Gastrocnemius medialis (tissue), 4 donors: ENCODE measurements at regions not wholly inside any gene's neighbourhood (a gene's known extent, or its start where the extent isn't known, plus 50 kb on each side); places are given as distances from the start of the nearest gene placed in this dataset.

ENCODE experiments used
- ATAC-seq, 2 donors: fragments of 150-250 bp; one replicate each; pipeline ENCODE4 v1.9.1; 2016
- DNase-seq, 2 donors: peaks; one replicate each; pipeline ENCODE4 v3.0.0-alpha.2; 2019
- H3K27ac ChIP-seq, 4 donors: fragments of 200-600 bp; sonication (generic); 1 replicate in 1 of 4; 2 replicates in 3 of 4; pipeline ENCODE4 v1.5.1; 2016 to 2018; ENCODE audit warnings: mild to moderate bottlenecking in 2 of 4, moderate library complexity in 1 of 4
- H3K27me3 ChIP-seq, 3 donors: fragments of 200-600 bp; sonication (generic) in 2 of 3; 1 replicate in 1 of 3; 2 replicates in 2 of 3; pipeline versions ENCODE4 v1.5.1 to v1.6.0; 2016 to 2019; ENCODE audit warnings: mild to moderate bottlenecking in 1 of 3, moderate library complexity in 1 of 3
- H3K36me3 ChIP-seq, 2 donors: fragments of 200-600 bp; sonication (generic) in 1 of 2; one replicate each; pipeline ENCODE4 v1.5.1; 2017 to 2018
- H3K4me1 ChIP-seq, 2 donors: fragments of 200-600 bp; sonication (generic) in 1 of 2; one replicate each; pipeline ENCODE4 v1.5.1; 2016 to 2017; ENCODE audit warnings: mild to moderate bottlenecking in 2 of 2
- H3K4me3 ChIP-seq, 4 donors: fragments of 200-600 bp; sonication (generic) in 3 of 4; 1 replicate in 1 of 4; 2 replicates in 3 of 4; pipeline ENCODE4 v1.5.1; 2016 to 2019; ENCODE audit warnings: mild to moderate bottlenecking in 2 of 4
- H3K9me3 ChIP-seq, 3 donors: fragments of 200-600 bp; sonication (generic) in 2 of 3; 1 replicate in 1 of 3; 2 replicates in 2 of 3; pipeline ENCODE4 v1.5.1; 2016 to 2019
- POLR2A ChIP-seq, 2 donors: fragments of 450-650 bp; IDR thresholded peaks; one replicate each; pipeline ENCODE4 v1.6.1; 2017; ENCODE audit warnings: antibody characterized with exemption in 2 of 2, mild to moderate bottlenecking in 2 of 2, moderate library complexity in 2 of 2
- in situ Hi-C, 4 donors: fragments of 200-750 bp; cut with MboI; loops; one replicate each; pipeline versions ENCODE4 v1.15.0 to v1.8.0; 2017; ENCODE audit warnings: low sequenced_read_pairs in 4 of 4
- intact Hi-C: fragments of 100-400 bp; cut with DNase I; formaldehyde crosslinking; loops from one replicate; pipeline ENCODE4 v1.15.1; 2023; ENCODE audit warnings: low total_unique reads
- TF ChIP-seq, protein P1 (sequence below), 5 experiments: fragments of 450-650 bp in 3 of 5; fragments of 200-600 bp in 2 of 5; sonication (generic) in 2 of 5; IDR thresholded peaks in 4 of 5; conservative IDR thresholded peaks in 1 of 5; 1 replicate in 4 of 5; 2 replicates in 1 of 5; pipeline ENCODE4 v1.5.1; 2016 to 2019; ENCODE audit warnings: antibody characterized with exemption in 5 of 5, mild to moderate bottlenecking in 3 of 5, moderate library complexity in 3 of 5

- Histone ChIP-seq H3K36me3 (no peaks in the 10 kb centered on the region), H3K4me1 (peaks cover 0 to 3% of the 10 kb centered on the region in 2 donors), H3K27ac (no peak overlapping the region), H3K4me3 (no peak overlapping the region), H3K9me3 (no peaks in the 10 kb centered on the region), H3K27me3 (no peaks in the 10 kb centered on the region)
- TF ChIP-seq, protein P1, sequence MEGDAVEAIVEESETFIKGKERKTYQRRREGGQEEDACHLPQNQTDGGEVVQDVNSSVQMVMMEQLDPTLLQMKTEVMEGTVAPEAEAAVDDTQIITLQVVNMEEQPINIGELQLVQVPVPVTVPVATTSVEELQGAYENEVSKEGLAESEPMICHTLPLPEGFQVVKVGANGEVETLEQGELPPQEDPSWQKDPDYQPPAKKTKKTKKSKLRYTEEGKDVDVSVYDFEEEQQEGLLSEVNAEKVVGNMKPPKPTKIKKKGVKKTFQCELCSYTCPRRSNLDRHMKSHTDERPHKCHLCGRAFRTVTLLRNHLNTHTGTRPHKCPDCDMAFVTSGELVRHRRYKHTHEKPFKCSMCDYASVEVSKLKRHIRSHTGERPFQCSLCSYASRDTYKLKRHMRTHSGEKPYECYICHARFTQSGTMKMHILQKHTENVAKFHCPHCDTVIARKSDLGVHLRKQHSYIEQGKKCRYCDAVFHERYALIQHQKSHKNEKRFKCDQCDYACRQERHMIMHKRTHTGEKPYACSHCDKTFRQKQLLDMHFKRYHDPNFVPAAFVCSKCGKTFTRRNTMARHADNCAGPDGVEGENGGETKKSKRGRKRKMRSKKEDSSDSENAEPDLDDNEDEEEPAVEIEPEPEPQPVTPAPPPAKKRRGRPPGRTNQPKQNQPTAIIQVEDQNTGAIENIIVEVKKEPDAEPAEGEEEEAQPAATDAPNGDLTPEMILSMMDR (IDR thresholded peaks at IDR 0.05 in 4 of 5, conservative IDR thresholded peaks at IDR 0.05 in 1 of 5): no peak
- TF ChIP-seq POLR2A (IDR thresholded peaks at IDR 0.05): no peak
- ATAC-seq (no peak), DNase-seq (no peak)
- intact Hi-C loops: no loop called here
- in situ Hi-C loops: no loop called here
Observed at GRCh38 chrX:69019073-69019890, 146.0 kb downstream of the PJA1 start.

DNA sequence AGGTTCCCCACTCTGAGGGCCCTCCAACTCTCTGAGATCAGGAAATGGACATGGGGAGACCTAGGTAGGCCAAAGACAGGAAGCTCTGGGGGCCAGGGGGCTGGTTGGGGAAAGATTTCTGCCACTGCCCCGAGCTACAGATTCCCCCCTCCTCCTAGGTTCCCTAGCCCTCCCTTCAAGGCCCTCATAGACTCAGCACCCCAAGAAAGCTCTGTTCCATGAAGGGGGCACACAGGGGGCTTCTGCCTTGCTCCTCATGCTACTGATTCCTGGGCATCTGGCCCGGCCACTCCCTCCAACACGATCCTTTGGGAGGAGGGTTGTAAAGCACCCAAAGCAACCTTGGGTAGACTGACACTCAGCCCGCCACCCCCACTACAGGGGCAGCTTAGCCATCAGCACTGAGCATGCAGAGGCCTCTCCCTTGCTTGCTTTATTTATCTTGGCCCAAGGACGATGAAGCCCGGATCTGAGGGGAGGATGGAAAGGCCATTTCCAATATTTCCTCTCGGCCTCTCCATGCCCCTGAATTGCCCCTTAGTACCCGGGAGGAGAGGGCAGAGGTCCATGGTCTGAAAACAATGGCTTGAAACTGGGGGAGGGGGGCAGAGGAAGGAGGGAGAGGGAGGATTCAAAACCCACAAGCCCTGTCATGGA is 146.7 kb downstream of the PJA1 start:
- Histone ChIP-seq H3K4me3 (no peak overlapping the region), H3K27me3 (no peaks in the 10 kb centered on the region), H3K9me3 (no peaks in the 10 kb centered on the region), H3K4me1 (peaks cover 0 to 3% of the 10 kb centered on the region in 2 donors), H3K27ac (no peak overlapping the region), H3K36me3 (no peaks in the 10 kb centered on the region)
- TF ChIP-seq POLR2A (IDR thresholded peaks at IDR 0.05): no peak
- TF ChIP-seq, protein P1 (IDR thresholded peaks at IDR 0.05 in 4 of 5, conservative IDR thresholded peaks at IDR 0.05 in 1 of 5): no peak
- in situ Hi-C loops: no loop called here
- intact Hi-C loops: no loop called here
- no peak for ATAC-seq
- no peak for DNase-seq

DNA sequence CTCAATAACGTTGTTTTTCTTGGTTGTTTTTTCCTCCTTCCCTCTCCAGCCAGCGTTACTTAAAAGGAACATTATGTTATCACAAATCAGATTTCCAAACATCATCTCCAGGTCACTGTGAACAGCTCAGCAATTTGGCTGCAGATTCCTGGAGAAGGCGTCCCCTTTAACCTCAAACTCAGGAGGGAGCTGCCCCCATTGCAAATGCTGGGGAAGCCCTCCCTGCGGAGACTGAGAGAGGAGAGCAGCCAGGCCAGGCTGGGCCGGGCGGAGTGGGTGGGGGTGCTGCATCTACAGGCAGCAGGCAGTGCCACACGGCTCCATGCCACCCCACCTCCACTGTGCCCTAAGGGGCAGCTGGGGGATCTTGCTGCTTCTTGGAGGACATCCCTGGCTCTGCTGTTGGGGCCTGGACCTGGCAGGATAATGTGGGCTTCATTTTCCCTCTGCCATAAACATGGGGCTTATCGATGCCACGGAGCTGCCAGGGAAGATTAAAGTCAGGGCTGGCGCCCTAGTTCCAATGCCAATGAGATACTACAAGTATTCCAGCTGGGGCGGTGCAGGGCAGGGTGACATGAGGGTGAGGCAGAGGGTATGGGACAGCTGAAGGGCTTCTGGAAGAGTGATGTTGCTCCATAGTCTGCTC is 148.8 kb downstream of the PJA1 start:
- Histone ChIP-seq H3K36me3 (no peaks in the 10 kb centered on the region), H3K9me3 (no peaks in the 10 kb centered on the region), H3K27ac (no peak overlapping the region), H3K4me3 (no peak overlapping the region), H3K27me3 (peaks cover 0 to 9% (median 0%) of the 10 kb centered on the region in 3 donors), H3K4me1 (peaks cover 0 to 3% of the 10 kb centered on the region in 2 donors)
- ATAC-seq: no peak
- DNase-seq: no peak
- TF ChIP-seq POLR2A (IDR thresholded peaks at IDR 0.05): no peak
- TF ChIP-seq, protein P1 (IDR thresholded peaks at IDR 0.05 in 4 of 5, conservative IDR thresholded peaks at IDR 0.05 in 1 of 5): no peak
- in situ Hi-C loops (no loop called here), intact Hi-C loops (no loop called here)

- DNase-seq: no peak
- TF ChIP-seq, protein P1 (IDR thresholded peaks at IDR 0.05 in 4 of 5, conservative IDR thresholded peaks at IDR 0.05 in 1 of 5): no peak
- no peak for TF ChIP-seq POLR2A (IDR thresholded peaks at IDR 0.05)
- Histone ChIP-seq H3K4me3 (no peak overlapping the region), H3K4me1 (peaks cover 0 to 3% of the 10 kb centered on the region in 2 donors), H3K27me3 (peaks cover 0 to 9% (median 0%) of the 10 kb centered on the region in 3 donors), H3K27ac (no peak overlapping the region), H3K9me3 (no peaks in the 10 kb centered on the region), H3K36me3 (no peaks in the 10 kb centered on the region)
- in situ Hi-C loops (no loop called here), intact Hi-C loops (no loop called here)
- no peak for ATAC-seq
Observed at GRCh38 chrX:69015564-69016292, 149.5 kb downstream of the PJA1 start.
